A673 (cell line): ENCODE measurements at regions not wholly inside any gene's neighbourhood (a gene's known extent, or its start where the extent isn't known, plus 50 kb on each side); places are given as distances from the start of the nearest gene placed in this dataset.

Experiments
- BruUV-seq: library from RNA; stranded (reverse); fragments of 400-500 nt; replicated peaks from 2 replicates; lab custom pipeline; 2021; lab: Mats Ljungman, UMichigan
- CTCF ChIA-PET: fragments of 300-600 bp; sonication (Branson Sonifier 250); formaldehyde crosslinking; loops from one replicate; lab custom pipeline; 2022; ENCODE audit warnings: antibody characterized with exemption; lab: Charles Lee
- POLR2A ChIA-PET: fragments of 300-600 bp; sonication (Branson Sonifier 250); formaldehyde crosslinking; loops from one replicate; lab custom pipeline; 2022; ENCODE audit warnings: antibody characterized with exemption; ENCODE audit not compliant: low non-redundant PET; lab: Charles Lee
- DNase-seq: peaks from one replicate; pipeline ENCODE4 v3.0.0-alpha.2; 2015; ENCODE audit warnings: low spot score
- H3K27ac ChIP-seq: fragments of 200-600 bp; sonication (generic); 2 replicates; pipeline ENCODE4 v1.5.1; 2016; ENCODE audit warnings: mixed run types, low read depth, mild to moderate bottlenecking, mixed read lengths, antibody characterized with exemption, low read length; ENCODE audit not compliant: poor library complexity, severe bottlenecking
- H3K27me3 ChIP-seq: fragments of 200-600 bp; sonication (generic); replicated peaks from 2 replicates; pipeline ENCODE4 v1.6.1; 2017; ENCODE audit warnings: mixed run types, low read depth, mild to moderate bottlenecking, mixed read lengths, antibody characterized with exemption, low read length; ENCODE audit not compliant: insufficient read depth, poor library complexity
- H3K36me3 ChIP-seq: fragments of 200-600 bp; sonication (generic); 2 replicates; pipeline ENCODE4 v1.6.1; 2016; ENCODE audit warnings: mixed run types, mild to moderate bottlenecking, mixed read lengths, antibody characterized with exemption, low read length; ENCODE audit not compliant: insufficient read depth, poor library complexity, severe bottlenecking
- H3K4me1 ChIP-seq: fragments of 200-600 bp; sonication (generic); 2 replicates; pipeline ENCODE4 v1.6.1; 2017; ENCODE audit warnings: mixed run types, mild to moderate bottlenecking, mixed read lengths, antibody characterized with exemption, low read length; ENCODE audit not compliant: insufficient read depth, poor library complexity, severe bottlenecking
- H3K4me3 ChIP-seq: fragments of 200-600 bp; sonication (generic); 2 replicates; pipeline ENCODE4 v1.5.1; 2016; ENCODE audit warnings: low read depth, mixed run types, mild to moderate bottlenecking, mixed read lengths, low read length; ENCODE audit not compliant: poor library complexity, severe bottlenecking
- H3K9me3 ChIP-seq: fragments of 200-600 bp; sonication (generic); 2 replicates; pipeline ENCODE4 v1.6.1; 2016; ENCODE audit warnings: mixed run types, low read depth, mild to moderate bottlenecking, mixed read lengths, antibody characterized with exemption, low read length; ENCODE audit not compliant: poor library complexity, severe bottlenecking
- EZH2 ChIP-seq: fragments of 200-600 bp; sonication (generic); IDR thresholded peaks from 2 replicates; pipeline ENCODE4 v1.6.1; 2017; ENCODE audit warnings: borderline replicate concordance, low read depth, mild to moderate bottlenecking, mixed read lengths, antibody characterized with exemption, low read length; ENCODE audit not compliant: poor library complexity, severe bottlenecking
- intact Hi-C: fragments of 100-400 bp; cut with micrococcal nuclease; formaldehyde crosslinking; loops from one replicate; pipeline ENCODE4 v1.10.0; 2022; ENCODE audit not compliant: unreplicated experiment
- TF ChIP-seq, protein P1 (sequence below): fragments of 300-800, 200-600 bp; sonication (generic); conservative IDR thresholded peaks from 2 replicates; pipeline ENCODE4 v1.5.1; 2017; ENCODE audit warnings: low read depth, mild to moderate bottlenecking, antibody characterized with exemption, low read length, moderate library complexity, mixed read lengths

DNA sequence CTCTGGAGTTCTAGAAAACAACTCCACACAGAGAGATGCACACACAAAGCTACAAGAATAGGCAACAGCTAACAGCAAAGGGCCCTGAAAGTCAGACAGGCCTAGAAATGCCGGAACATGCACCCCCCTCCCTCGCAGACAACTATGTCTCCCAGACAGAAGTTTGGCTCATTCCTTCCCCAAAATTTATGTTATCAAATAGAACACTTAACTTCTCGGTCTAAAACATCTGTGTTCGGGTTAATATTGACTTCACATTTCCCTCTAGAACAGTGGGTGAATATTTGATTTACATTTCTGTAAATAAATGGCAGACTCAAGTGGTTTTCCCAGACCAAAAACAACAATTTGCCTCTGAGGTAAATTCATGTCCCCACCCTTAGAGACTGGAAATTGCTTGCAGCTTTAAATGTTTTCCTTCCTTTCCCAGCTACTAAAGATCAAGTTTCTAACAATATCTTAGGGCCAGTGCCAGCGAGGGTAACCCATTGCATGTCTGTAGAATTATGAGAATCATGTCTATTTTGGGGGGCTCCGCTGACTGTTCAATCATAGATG, 92.5 kb upstream of the INHBA start:
- ChIA-PET CTCF (no interaction called here), POLR2A (no interaction called here)
- no peak for TF ChIP-seq EZH2
- TF ChIP-seq, protein P1, sequence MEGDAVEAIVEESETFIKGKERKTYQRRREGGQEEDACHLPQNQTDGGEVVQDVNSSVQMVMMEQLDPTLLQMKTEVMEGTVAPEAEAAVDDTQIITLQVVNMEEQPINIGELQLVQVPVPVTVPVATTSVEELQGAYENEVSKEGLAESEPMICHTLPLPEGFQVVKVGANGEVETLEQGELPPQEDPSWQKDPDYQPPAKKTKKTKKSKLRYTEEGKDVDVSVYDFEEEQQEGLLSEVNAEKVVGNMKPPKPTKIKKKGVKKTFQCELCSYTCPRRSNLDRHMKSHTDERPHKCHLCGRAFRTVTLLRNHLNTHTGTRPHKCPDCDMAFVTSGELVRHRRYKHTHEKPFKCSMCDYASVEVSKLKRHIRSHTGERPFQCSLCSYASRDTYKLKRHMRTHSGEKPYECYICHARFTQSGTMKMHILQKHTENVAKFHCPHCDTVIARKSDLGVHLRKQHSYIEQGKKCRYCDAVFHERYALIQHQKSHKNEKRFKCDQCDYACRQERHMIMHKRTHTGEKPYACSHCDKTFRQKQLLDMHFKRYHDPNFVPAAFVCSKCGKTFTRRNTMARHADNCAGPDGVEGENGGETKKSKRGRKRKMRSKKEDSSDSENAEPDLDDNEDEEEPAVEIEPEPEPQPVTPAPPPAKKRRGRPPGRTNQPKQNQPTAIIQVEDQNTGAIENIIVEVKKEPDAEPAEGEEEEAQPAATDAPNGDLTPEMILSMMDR = no peak
- Histone ChIP-seq H3K36me3 (no peaks in the 10 kb centered on the region), H3K4me3 (no peak overlapping the region), H3K4me1 (peaks cover 2% of the 10 kb centered on the region), H3K9me3 (no peaks in the 10 kb centered on the region), H3K27ac (no peak overlapping the region), H3K27me3 (no peaks in the 10 kb centered on the region)
- no TSS peak for BruUV-seq
- intact Hi-C loops = no loop called here
- no peak for DNase-seq

DNA sequence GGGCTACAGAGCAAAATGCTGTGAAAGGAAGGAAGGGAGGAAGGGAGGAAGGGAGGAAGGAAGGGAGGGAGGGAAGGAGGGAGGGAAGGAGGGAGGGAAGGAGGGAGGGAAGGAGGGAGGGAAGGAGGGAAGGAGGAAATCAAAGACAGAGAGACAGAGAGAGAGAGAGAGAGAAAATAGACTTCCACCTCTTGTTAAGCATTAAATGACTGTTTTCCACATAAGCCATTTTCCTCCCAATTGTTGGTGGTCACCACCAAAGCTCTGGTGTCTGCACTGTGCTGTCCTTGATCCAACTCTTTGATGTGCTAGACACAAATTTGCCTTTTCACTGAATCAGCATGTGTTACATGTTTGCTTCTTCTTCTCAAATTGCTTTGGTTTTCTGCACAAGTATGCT, 90.7 kb upstream of the INHBA start:
- Histone ChIP-seq H3K36me3 (no peaks in the 10 kb centered on the region), H3K27ac (no peak overlapping the region), H3K4me3 (no peak overlapping the region), H3K27me3 (no peaks in the 10 kb centered on the region), H3K9me3 (no peaks in the 10 kb centered on the region), H3K4me1 (no peaks in the 10 kb centered on the region)
- DNase-seq = no peak
- CTCF ChIA-PET = no interaction called here
- BruUV-seq = no TSS peak
- intact Hi-C loops = no loop called here
- TF ChIP-seq, protein P1 = no peak
- no peak for TF ChIP-seq EZH2
- POLR2A ChIA-PET = no interaction called here

DNA sequence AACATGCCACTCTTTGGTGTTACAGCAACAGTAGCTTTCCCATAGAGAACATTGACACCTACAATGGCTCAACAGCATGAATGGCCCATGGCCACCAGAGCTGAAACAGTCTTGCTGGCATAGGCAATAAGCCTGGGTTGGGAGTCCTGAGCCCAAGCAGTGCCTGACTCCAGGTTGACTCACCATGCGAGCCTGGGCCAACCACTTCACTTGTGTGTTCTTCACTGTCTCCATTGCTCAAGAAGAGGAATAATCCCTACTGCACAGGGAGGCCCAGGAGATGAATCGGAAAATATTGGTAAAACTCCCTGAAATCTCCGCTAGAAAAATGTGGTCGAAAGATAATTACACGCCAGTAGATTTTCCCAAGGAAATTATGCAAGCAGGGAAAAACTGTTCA, 89.2 kb upstream of the INHBA start:
- Histone ChIP-seq H3K36me3 (no peaks in the 10 kb centered on the region), H3K9me3 (no peaks in the 10 kb centered on the region), H3K4me1 (no peaks in the 10 kb centered on the region), H3K27ac (no peak overlapping the region), H3K27me3 (no peaks in the 10 kb centered on the region), H3K4me3 (no peak overlapping the region)
- no peak for DNase-seq
- intact Hi-C loops = no loop called here
- CTCF ChIA-PET = no interaction called here
- no TSS peak for BruUV-seq
- POLR2A ChIA-PET = no interaction called here
- TF ChIP-seq, protein P1 = no peak
- TF ChIP-seq EZH2 = no peak
